ENCODE measurements at regions not wholly inside any gene's neighbourhood (a gene's known extent, or its start where the extent isn't known, plus 50 kb on each side); places are given as distances from the start of the nearest gene placed in this dataset.

DNA sequence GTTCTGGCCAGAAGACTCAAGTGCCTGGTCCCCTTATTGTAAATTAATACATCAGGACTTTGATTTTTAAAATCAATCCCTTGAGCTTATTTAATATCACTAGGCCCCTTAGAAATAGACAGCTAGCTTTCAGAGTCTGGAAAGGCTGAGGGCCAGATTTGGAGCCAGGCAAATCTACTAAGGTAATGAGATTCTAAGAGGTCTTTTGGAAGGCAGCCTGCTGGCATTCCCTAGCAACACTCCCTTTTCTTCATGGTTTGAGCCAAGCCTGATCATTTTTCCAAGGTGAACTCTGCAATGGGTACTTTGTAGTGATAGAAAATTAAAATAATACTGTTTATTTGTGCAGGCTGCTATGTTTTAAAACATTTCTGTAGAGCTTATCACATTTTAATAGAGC, 378.5 kb downstream of the FAT4 start:
- ChIA-PET CTCF (no interaction called here), POLR2A (ENCODE audit: low non-redundant PET) (no interaction called here)
- no peak for DNase-seq (ENCODE audit: low spot score)
- no peak overlapping the region for H3K27ac ChIP-seq
- TF ChIP-seq, protein P1, sequence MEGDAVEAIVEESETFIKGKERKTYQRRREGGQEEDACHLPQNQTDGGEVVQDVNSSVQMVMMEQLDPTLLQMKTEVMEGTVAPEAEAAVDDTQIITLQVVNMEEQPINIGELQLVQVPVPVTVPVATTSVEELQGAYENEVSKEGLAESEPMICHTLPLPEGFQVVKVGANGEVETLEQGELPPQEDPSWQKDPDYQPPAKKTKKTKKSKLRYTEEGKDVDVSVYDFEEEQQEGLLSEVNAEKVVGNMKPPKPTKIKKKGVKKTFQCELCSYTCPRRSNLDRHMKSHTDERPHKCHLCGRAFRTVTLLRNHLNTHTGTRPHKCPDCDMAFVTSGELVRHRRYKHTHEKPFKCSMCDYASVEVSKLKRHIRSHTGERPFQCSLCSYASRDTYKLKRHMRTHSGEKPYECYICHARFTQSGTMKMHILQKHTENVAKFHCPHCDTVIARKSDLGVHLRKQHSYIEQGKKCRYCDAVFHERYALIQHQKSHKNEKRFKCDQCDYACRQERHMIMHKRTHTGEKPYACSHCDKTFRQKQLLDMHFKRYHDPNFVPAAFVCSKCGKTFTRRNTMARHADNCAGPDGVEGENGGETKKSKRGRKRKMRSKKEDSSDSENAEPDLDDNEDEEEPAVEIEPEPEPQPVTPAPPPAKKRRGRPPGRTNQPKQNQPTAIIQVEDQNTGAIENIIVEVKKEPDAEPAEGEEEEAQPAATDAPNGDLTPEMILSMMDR (conservative IDR thresholded peaks at IDR 0.05; ENCODE audit: low read depth) = no peak

DNA sequence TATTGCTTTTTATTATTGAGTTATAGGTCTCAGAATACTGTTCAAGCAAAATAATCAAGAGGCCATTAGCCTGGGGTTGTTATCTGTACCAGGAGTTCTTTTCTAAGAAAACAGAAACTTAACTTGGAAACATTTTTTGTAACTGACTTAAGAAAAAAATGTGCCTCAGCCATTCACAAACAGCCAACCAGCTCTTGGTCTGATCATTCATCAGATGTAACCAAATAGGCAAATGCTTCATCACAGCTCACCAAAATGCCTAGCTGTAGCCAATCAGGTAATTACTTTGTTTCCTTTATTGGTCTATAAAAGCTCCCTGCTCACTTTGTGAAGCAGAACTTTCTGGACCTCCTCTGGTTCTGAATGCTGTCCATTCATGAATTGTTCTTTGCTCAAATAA, 387.7 kb downstream of the FAT4 start:
- no peak overlapping the region for H3K27ac ChIP-seq
- POLR2A ChIA-PET (ENCODE audit: low non-redundant PET) = no interaction called here
- TF ChIP-seq, protein P1 (conservative IDR thresholded peaks at IDR 0.05; ENCODE audit: low read depth) = no peak
- CTCF ChIA-PET = no interaction called here
- DNase-seq (ENCODE audit: low spot score) = no peak

DNA sequence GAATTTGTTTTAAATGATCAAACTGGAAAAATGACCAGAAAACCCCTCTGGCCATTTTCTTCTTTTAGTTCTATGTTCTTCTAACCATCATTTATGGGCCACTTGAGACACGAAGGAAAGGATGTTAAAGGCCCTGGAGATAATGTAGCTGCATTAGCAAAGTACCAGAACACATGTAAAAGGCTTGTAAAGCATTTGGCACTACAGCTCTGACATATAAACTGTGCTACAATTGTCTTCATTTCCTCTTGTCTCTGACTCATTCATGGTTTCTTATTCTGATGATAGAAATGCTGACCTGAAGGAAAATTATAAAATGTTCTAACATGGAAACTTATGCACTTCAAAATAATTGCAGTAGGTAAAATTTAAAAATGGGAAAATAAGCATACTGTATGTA, 388.7 kb downstream of the FAT4 start:
- ChIA-PET POLR2A (ENCODE audit: low non-redundant PET) (no interaction called here), CTCF (no interaction called here)
- no peak overlapping the region for H3K27ac ChIP-seq

DNA sequence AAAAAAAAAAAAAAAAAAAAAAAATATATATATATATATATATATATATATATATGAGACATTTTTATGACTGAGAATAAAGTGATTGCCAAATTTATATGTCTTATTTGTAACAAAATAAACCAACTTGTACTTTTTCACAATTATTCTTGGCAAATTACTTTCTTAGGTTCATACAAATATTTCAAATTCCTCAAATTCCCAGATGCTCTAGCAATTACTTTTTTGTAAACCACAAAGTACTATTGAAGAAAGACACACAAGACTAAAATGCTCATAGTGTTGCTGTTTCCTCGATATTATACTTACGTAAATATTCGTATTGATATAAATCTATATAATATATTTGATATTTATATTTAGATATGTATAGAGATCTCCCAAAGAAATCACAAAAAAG, 390.0 kb downstream of the FAT4 start:
- no peak for DNase-seq (ENCODE audit: low spot score)
- ChIA-PET CTCF (no interaction called here), POLR2A (ENCODE audit: low non-redundant PET) (no interaction called here)
- H3K27ac ChIP-seq = no peak overlapping the region
- TF ChIP-seq, protein P1 (conservative IDR thresholded peaks at IDR 0.05; ENCODE audit: low read depth) = no peak

More for the DNA sequence above, 388.7 kb downstream of the FAT4 start:
- TF ChIP-seq, protein P1 (conservative IDR thresholded peaks at IDR 0.05; ENCODE audit: low read depth) = no peak
- DNase-seq (ENCODE audit: low spot score) = no peak

DNA sequence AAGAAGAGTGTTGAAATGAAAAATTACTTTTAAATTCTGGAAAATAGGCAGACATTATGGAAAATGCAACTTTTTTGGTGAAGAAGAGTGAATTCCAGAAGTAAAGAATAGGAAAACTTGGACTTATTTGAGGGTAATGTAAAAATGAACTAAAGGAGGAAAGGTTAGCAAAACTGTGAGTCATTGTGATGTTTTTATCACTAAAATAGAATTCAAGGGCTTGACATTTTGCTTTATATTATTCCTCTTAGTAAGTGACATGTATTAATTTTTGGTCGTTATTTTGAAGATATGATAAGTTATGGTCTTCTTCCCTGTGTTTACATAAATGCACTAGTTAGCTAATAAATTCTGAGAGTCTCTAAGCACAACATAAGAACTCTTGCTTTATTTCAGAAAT, 390.9 kb downstream of the FAT4 start:
- ChIA-PET POLR2A (ENCODE audit: low non-redundant PET) (no interaction called here), CTCF (no interaction called here)
- no peak overlapping the region for H3K27ac ChIP-seq
- TF ChIP-seq, protein P1 (conservative IDR thresholded peaks at IDR 0.05; ENCODE audit: low read depth) = no peak
- DNase-seq (ENCODE audit: low spot score) = no peak

DNA sequence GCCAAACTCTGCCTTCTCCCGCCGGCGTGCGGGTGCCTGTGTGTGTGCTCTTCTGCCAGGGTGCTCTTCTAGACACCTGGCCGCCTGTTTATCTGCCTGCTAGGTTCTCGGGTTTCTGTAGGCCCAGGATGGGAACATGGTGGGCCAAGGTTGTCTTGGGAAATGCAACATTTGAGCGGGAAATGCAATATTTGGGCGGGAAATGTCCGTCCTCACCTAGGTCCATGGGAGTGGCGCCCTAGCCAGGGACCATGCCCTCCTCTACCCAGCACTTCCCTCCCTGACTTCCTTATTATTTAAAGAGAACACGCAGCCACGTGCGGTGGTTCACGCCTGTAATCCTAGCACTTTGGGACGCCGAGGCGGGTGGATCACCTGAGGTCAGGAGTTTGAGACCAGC, 392.6 kb downstream of the FAT4 start:
- ChIA-PET POLR2A (ENCODE audit: low non-redundant PET) (no interaction called here), CTCF (no interaction called here)
- H3K27ac ChIP-seq = no peak overlapping the region
- TF ChIP-seq, protein P1 (conservative IDR thresholded peaks at IDR 0.05; ENCODE audit: low read depth) = no peak
- DNase-seq (ENCODE audit: low spot score) = no peak

DNA sequence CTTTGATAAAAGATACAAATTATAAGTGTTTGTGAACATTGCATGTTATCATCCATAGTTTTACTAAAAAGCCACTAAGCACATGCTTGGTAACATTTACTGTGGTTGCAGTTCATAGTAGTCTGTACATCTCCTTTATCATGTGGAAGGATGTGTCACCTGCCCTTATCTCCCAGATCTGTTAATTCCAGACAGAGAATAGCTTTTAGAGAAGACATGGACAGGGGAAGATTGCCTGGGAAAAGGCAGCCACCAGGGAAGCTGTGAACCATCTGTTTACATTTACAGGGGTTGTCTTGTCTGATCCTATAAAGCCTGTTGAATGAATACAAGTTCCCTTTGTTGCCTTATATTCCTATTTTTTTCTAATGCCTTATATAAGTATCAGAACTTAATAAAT, 396.0 kb downstream of the FAT4 start:
- TF ChIP-seq, protein P1 (conservative IDR thresholded peaks at IDR 0.05; ENCODE audit: low read depth) = no peak
- no peak for DNase-seq (ENCODE audit: low spot score)
- ChIA-PET POLR2A (ENCODE audit: low non-redundant PET) (no interaction called here), CTCF (no interaction called here)
- H3K27ac ChIP-seq = no peak overlapping the region

Data from RWPE1 (cell line).